AG04449 (cell line): ENCODE measurements at regions not wholly inside any gene's neighbourhood (a gene's known extent, or its start where the extent isn't known, plus 50 kb on each side); places are given as distances from the start of the nearest gene placed in this dataset.

Experiments used
- CTCF ChIA-PET: fragments of 350-600 bp; formaldehyde crosslinking; extraction: SDS; loops from one replicate; lab custom pipeline; 2021; ENCODE audit warnings: antibody characterized with exemption; lab: Yijun Ruan, JAX
- POLR2A ChIA-PET: fragments of 400-600, 350-600 bp; formaldehyde crosslinking; extraction: SDS; loops from one replicate; lab custom pipeline; 2020; ENCODE audit warnings: antibody characterized with exemption, inconsistent platforms; lab: Yijun Ruan, JAX
- DNase-seq: peaks from one replicate; pipeline ENCODE4 v3.0.0-alpha.2; 2010; ENCODE audit warnings: low read depth, low spot score
- H3K4me3 ChIP-seq: 2 replicates; pipeline ENCODE4 v1.5.1; 2011; ENCODE audit warnings: low read depth, mild to moderate bottlenecking, control low read depth, low read length
- TF ChIP-seq, protein P1 (sequence below): IDR thresholded peaks from one replicate; pipeline ENCODE4 v1.5.1; 2011; ENCODE audit warnings: mild to moderate bottlenecking, moderate library complexity, low read length, control low read depth, inconsistent platforms; ENCODE audit not compliant: insufficient read depth; ENCODE audit errors: missing control alignments

DNA sequence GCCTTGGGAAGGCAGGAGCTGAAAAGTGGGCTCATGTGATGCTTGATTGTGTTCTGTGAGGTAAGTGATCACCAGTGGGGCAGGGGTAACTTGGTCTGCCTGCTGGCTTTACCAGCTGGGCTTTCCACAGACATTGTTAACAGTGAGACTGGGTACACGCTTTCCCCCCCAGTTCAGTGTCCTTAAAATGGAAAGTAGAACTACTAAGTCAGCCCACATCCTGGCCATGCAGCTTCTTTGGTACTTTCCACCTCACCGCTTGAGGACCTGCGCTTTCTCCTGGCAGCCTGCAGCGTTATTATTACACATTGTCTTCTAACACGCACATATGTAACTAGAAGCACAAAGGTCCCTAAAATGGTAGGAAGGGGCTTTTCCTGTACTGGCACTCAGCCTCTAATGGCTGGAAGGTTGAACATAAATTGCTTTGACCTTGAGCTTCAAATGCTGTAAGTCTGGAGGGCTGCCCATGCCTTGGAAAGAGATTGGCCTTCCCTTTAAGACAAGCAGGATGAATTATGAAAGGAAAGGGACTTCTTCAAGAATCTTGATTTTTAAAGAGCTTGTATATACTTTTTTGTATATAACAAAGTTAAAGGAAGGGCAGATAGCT is 216.1 kb upstream of the ROPN1 start:
- ChIA-PET CTCF (interaction anchor here (0.7 to 1.5 kb wide), 3 partner anchors 39 to 128 kb away, joined by 3 to 4 read pairs (median 3); no protein-coding TSS in a partner anchor), POLR2A (no interaction called here)
- DNase-seq: no peak

DNA sequence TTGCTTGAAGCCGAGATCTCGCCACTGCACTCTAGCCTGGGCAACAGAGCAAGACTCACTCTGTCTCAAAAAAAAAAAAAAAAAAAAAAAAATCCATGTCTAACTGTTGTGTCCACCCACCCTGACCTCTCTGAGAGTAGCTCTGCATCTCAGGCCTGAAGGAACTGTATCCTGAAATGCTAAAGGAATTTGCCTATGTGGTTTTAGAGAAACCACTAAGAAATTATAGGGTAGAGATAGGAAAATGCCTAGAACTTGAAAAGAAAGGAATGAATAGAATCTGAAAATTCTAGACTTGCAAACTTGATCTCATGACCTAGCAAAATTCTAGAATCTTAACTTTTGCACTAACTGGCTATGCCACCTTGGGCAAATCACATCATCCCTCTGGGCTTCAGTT is 217.5 kb upstream of the ROPN1 start:
- H3K4me3 ChIP-seq: no peak overlapping the region
- TF ChIP-seq, protein P1, sequence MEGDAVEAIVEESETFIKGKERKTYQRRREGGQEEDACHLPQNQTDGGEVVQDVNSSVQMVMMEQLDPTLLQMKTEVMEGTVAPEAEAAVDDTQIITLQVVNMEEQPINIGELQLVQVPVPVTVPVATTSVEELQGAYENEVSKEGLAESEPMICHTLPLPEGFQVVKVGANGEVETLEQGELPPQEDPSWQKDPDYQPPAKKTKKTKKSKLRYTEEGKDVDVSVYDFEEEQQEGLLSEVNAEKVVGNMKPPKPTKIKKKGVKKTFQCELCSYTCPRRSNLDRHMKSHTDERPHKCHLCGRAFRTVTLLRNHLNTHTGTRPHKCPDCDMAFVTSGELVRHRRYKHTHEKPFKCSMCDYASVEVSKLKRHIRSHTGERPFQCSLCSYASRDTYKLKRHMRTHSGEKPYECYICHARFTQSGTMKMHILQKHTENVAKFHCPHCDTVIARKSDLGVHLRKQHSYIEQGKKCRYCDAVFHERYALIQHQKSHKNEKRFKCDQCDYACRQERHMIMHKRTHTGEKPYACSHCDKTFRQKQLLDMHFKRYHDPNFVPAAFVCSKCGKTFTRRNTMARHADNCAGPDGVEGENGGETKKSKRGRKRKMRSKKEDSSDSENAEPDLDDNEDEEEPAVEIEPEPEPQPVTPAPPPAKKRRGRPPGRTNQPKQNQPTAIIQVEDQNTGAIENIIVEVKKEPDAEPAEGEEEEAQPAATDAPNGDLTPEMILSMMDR: no peak
- ChIA-PET CTCF (interaction anchor here (1.0 to 1.5 kb wide), 5 partner anchors 20 to 130 kb away, joined by 3 to 4 read pairs (median 3); no protein-coding TSS in a partner anchor), POLR2A (interaction anchor here (0.6 kb wide), 1 partner anchor 176 kb away, joined by 3 read pairs; the partner anchor contains the start of gene KALRN)
- no peak for DNase-seq

More for the DNA sequence above, 216.1 kb upstream of the ROPN1 start:
- no peak overlapping the region for H3K4me3 ChIP-seq
- TF ChIP-seq, protein P1: no peak

GRCh38 chr3:124210899-124211298 is 219.0 kb upstream of the ROPN1 start:
- no peak for DNase-seq
- POLR2A ChIA-PET: interaction anchor here (0.6 kb wide), 1 partner anchor 49 kb away, joined by 4 read pairs; no protein-coding TSS in a partner anchor
- no peak overlapping the region for H3K4me3 ChIP-seq
- CTCF ChIA-PET: no interaction called here
- TF ChIP-seq, protein P1: no peak

DNA sequence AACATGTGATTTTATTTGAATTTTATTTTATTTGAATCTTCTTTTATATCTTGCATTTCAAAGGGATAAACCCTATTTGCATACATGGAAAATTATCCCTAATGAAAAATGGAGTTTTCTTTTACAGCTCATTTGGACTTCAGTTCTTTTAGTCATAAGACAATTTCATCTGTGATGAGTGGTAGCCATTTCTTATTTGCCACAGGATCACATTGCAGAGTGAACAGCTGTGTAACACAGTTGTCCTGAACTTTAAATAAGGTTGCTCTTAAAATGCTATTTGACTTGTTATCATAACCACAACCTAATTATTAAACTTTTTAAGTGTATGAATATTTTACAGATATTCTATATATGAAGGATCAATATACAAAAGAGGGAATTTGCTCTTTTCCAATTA is 221.7 kb upstream of the ROPN1 start:
- POLR2A ChIA-PET: no interaction called here
- no peak overlapping the region for H3K4me3 ChIP-seq
- CTCF ChIA-PET: no interaction called here
- TF ChIP-seq, protein P1: no peak
- no peak for DNase-seq

DNA sequence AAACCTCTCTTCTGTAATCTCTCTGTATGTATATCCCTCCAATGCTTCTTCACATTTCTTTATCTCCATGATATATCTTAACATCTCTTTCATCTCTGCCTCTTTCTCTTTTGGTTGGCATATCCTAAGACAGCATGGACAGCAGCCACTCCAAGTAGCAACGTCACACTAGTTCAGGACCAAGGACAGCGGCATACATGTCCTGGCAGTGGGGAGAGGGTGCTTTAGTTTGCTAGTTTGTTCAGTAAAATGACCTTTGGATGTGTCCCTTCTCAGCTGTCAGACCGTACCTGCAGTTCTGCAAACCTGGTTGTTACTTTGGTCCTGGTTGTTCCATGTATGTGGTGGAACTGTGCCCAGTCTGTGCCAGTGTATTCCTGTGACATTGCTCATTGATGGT is 225.6 kb upstream of the ROPN1 start:
- DNase-seq: peak; percentile 29
- TF ChIP-seq, protein P1: no peak
- CTCF ChIA-PET: no interaction called here
- POLR2A ChIA-PET: no interaction called here
- H3K4me3 ChIP-seq: no peak overlapping the region

DNA sequence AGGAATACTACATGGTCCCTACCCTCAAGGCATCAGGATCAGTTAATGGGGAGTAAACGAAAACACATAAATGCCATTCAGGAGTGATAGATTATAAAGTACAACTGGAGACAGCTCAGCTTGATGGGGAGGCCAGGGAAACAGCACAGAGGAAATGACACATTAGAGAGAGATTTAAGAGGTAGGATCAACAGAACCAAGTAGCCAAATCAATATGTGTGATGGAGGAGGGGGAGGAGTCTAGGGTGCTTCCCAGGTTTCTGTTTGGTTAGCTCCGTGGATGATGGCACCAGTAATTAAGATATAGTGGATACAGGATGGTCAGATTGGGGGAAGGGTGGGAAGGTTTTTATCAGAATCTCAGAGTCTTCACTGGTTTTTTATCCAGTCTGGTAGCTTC is 229.5 kb upstream of the ROPN1 start:
- CTCF ChIA-PET: interaction anchor here (1.0 kb wide), 1 partner anchor 26 kb away, joined by 5 read pairs; no protein-coding TSS in a partner anchor
- TF ChIP-seq, protein P1: no peak
- POLR2A ChIA-PET: no interaction called here
- H3K4me3 ChIP-seq: no peak overlapping the region
- DNase-seq: no peak
